ENCODE measurements at regions not wholly inside any gene's neighbourhood (a gene's known extent, or its start where the extent isn't known, plus 50 kb on each side); places are given as distances from the start of the nearest gene placed in this dataset.

DNA sequence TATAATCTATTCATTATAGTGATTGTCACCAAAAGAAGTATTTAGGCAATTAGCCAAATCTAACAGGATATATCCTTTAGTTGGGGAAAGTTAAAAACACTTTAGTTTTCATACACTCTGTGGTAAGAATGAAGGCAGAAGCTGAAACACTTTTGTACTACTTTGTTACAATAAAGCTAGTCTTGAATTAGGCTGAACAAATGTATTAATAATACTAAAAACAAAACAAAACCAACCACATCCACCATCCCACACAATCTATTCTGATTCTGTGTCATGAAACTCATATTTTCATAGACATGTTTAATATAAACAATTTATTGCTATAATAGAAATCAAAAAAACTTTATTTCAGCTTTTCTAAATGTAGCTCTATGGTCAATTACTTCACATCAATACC, 508.8 kb downstream of the ZEB2 start:
- TF ChIP-seq ARNTL (CRISPR knock-in tag; IDR thresholded peaks at IDR 0.05; ENCODE audit: borderline replicate concordance, low read depth) (no peak), BACH2 (CRISPR knock-in tag; IDR thresholded peaks at IDR 0.05; ENCODE audit: borderline replicate concordance) (no peak), OSR1 (CRISPR knock-in tag; IDR thresholded peaks at IDR 0.05) (no peak), ZNF565 (CRISPR knock-in tag; conservative IDR thresholded peaks at IDR 0.05; ENCODE audit: low read depth) (no peak), CSDC2 (CRISPR knock-in tag; IDR thresholded peaks at IDR 0.05) (no peak), TSHZ2 (CRISPR knock-in tag; IDR thresholded peaks at IDR 0.05) (no peak), CREB5 (CRISPR knock-in tag; IDR thresholded peaks at IDR 0.05; ENCODE audit: low read depth) (no peak), TCF4 (CRISPR knock-in tag; IDR thresholded peaks at IDR 0.05; ENCODE audit: borderline replicate concordance) (no peak), ZNF8 (CRISPR knock-in tag; IDR thresholded peaks at IDR 0.05) (no peak)
- TF ChIP-seq, protein P1, sequence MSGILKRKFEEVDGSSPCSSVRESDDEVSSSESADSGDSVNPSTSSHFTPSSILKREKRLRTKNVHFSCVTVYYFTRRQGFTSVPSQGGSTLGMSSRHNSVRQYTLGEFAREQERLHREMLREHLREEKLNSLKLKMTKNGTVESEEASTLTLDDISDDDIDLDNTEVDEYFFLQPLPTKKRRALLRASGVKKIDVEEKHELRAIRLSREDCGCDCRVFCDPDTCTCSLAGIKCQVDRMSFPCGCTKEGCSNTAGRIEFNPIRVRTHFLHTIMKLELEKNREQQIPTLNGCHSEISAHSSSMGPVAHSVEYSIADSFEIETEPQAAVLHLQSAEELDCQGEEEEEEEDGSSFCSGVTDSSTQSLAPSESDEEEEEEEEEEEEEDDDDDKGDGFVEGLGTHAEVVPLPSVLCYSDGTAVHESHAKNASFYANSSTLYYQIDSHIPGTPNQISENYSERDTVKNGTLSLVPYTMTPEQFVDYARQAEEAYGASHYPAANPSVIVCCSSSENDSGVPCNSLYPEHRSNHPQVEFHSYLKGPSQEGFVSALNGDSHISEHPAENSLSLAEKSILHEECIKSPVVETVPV (CRISPR knock-in tag; IDR thresholded peaks at IDR 0.05), result no peak
- TF ChIP-seq, protein P2, sequence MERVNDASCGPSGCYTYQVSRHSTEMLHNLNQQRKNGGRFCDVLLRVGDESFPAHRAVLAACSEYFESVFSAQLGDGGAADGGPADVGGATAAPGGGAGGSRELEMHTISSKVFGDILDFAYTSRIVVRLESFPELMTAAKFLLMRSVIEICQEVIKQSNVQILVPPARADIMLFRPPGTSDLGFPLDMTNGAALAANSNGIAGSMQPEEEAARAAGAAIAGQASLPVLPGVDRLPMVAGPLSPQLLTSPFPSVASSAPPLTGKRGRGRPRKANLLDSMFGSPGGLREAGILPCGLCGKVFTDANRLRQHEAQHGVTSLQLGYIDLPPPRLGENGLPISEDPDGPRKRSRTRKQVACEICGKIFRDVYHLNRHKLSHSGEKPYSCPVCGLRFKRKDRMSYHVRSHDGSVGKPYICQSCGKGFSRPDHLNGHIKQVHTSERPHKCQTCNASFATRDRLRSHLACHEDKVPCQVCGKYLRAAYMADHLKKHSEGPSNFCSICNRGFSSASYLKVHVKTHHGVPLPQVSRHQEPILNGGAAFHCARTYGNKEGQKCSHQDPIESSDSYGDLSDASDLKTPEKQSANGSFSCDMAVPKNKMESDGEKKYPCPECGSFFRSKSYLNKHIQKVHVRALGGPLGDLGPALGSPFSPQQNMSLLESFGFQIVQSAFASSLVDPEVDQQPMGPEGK (CRISPR knock-in tag; IDR thresholded peaks at IDR 0.05; ENCODE audit: borderline replicate concordance), result no peak
